Karpas-422 (cell line): ENCODE measurements at regions not wholly inside any gene's neighbourhood (a gene's known extent, or its start where the extent isn't known, plus 50 kb on each side); places are given as distances from the start of the nearest gene placed in this dataset.

Source experiments
- DNase-seq: peaks from one replicate; pipeline ENCODE4 v3.0.0-alpha.2; 2015
- H2AFZ ChIP-seq: fragments of 200-600 bp; sonication (generic); 2 replicates; pipeline ENCODE4 v1.6.1; 2014; ENCODE audit warnings: antibody characterized with exemption, low read length, mixed read lengths
- H3K27ac ChIP-seq: fragments of 200-600 bp; sonication (generic); 2 replicates; pipeline ENCODE4 v1.5.1; 2014; ENCODE audit warnings: mild to moderate bottlenecking, low read length, moderate library complexity
- H3K27me3 ChIP-seq: fragments of 200-600 bp; sonication (generic); 2 replicates; pipeline ENCODE4 v1.6.1; 2014; ENCODE audit warnings: low read length, mixed read lengths
- H3K36me3 ChIP-seq: fragments of 200-600 bp; sonication (generic); 2 replicates; pipeline ENCODE4 v1.6.1; 2014; ENCODE audit warnings: low read length, mixed read lengths; ENCODE audit not compliant: insufficient read depth
- H3K4me1 ChIP-seq: fragments of 200-600 bp; sonication (generic); 2 replicates; pipeline ENCODE4 v1.6.1; 2014; ENCODE audit warnings: mild to moderate bottlenecking, low read length, mixed read lengths
- H3K4me2 ChIP-seq: fragments of 200-600 bp; sonication (generic); 2 replicates; pipeline ENCODE4 v1.6.1; 2014; ENCODE audit warnings: low read length, low read depth, mild to moderate bottlenecking; ENCODE audit not compliant: poor library complexity, severe bottlenecking
- H3K4me3 ChIP-seq: fragments of 200-600 bp; sonication (generic); 2 replicates; pipeline ENCODE4 v1.5.1; 2014; ENCODE audit warnings: mild to moderate bottlenecking, antibody characterized with exemption, low read length, mixed read lengths
- H3K79me2 ChIP-seq: fragments of 200-600 bp; sonication (generic); 2 replicates; pipeline ENCODE4 v1.6.1; 2014; ENCODE audit warnings: mild to moderate bottlenecking, low read length, mixed read lengths
- H3K9ac ChIP-seq: fragments of 200-600 bp; sonication (generic); 2 replicates; pipeline ENCODE4 v1.6.0; 2014; ENCODE audit warnings: low read length
- H3K9me2 ChIP-seq: fragments of 200-600 bp; sonication (generic), shearing (Covaris generic); replicated peaks from 2 replicates; pipeline ENCODE4 v1.6.0; 2014; ENCODE audit warnings: mild to moderate bottlenecking, low read length, moderate library complexity; ENCODE audit not compliant: insufficient read depth
- H3K9me3 ChIP-seq: fragments of 300-700, 200-600 bp; sonication (generic); 2 replicates; pipeline ENCODE4 v1.6.1; 2014; ENCODE audit warnings: low read length, mixed read lengths
- H4K20me1 ChIP-seq: fragments of 200-600 bp; sonication (generic); 2 replicates; pipeline ENCODE4 v1.6.1; 2014; ENCODE audit warnings: mild to moderate bottlenecking, antibody characterized with exemption, low read length, low read depth; ENCODE audit not compliant: insufficient read depth

DNA sequence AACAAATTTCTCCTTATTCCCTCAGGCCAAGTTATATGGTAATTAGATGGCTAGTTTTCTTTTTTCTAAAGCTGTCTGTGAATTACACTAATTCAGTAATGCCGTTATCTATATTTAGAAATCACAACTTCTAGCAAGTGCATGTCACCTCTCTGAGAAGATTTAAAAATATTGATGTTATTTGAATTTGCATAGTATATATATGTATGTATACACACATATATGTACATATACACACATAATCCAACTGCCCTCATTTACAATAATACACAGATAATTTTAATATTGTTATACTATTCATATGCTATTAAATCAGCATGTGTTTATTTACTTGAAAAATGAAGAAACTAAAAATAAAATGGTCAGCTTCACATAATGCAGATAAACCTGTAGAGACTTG is 563.9 kb downstream of the SLC16A7 start:
- Histone ChIP-seq H3K4me1 (no peaks in the 10 kb centered on the region), H4K20me1 (no peaks in the 10 kb centered on the region), H3K27ac (no peak overlapping the region), H3K36me3 (no peaks in the 10 kb centered on the region), H3K79me2 (no peaks in the 10 kb centered on the region), H3K27me3 (no peaks in the 10 kb centered on the region), H2AFZ (no peak overlapping the region), H3K9me3 (no peaks in the 10 kb centered on the region; the same call in 1 of the 2 replicates), H3K4me3 (no peak overlapping the region), H3K4me2 (no peak overlapping the region), H3K9me2 (peaks cover 7% of the 10 kb centered on the region; the same call in 1 of the 2 replicates), H3K9ac (no peak overlapping the region)
- no peak for DNase-seq

DNA sequence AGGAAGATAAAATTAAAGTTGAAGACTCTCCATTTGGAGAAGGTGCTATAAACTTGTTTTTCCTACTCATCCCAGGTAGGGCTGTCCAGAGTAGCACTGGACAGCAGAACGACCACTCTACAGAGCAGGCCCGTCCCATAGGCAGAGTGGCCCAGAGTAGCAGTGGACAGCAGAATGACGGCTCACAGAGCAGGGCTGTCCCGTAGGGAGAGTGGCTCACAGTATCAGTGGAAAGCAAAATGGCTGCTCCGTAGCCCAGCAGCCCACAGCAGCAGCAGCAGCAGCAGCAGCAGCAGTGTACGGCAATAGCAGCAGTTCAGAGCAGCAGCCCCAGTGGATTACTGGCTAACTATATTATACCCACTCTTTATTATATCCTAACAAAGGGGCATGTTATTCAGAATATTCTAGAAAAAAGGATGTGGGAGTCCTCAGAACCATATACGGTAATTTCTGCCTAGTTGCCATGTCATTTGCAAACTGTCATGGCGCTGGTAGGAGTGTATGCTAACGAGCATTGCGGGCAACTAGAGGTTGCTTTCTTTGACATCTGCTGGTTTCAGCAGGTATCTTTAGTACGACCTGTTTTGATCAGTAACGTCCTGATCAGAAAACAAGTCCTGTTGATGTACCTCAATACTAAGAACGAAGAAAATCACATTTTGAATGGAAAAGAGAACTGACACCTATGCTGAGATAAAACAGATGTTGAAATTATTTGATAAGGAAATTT is 567.3 kb downstream of the SLC16A7 start:
- Histone ChIP-seq H4K20me1 (no peaks in the 10 kb centered on the region), H3K4me1 (no peaks in the 10 kb centered on the region), H3K9ac (no peak overlapping the region), H3K4me2 (no peak overlapping the region), H3K4me3 (no peak overlapping the region), H3K79me2 (no peaks in the 10 kb centered on the region), H3K36me3 (no peaks in the 10 kb centered on the region), H2AFZ (no peak overlapping the region), H3K9me2 (0 out of 2 replicates have a peak, but pooled peaks cover 4% of the 10 kb centered on the region), H3K9me3 (peaks cover 6% of the 10 kb centered on the region), H3K27ac (no peak overlapping the region), H3K27me3 (no peaks in the 10 kb centered on the region)
- no peak for DNase-seq

DNA sequence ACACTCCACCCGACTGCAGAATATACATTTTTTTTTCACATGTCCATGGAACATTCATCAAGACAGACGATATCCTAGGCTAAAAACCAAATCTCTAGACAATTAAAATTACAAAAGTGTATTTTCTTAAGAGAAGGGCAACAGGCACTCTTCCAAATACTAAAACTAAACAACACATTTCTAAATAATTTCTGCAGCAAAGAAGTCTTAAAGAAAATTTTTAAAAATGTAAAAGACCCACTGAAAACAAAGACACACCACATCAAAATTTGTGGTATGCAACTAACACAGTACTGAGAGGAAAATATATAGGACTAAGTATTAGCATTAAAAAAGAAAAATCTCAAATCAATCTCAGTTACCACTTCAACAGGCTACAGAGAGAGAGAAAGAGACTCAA is 570.0 kb downstream of the SLC16A7 start:
- no peak overlapping the region for H2AFZ ChIP-seq
- H3K9me3 ChIP-seq, result peaks cover 6% of the 10 kb centered on the region
- H3K4me1 ChIP-seq, result no peaks in the 10 kb centered on the region

DNA sequence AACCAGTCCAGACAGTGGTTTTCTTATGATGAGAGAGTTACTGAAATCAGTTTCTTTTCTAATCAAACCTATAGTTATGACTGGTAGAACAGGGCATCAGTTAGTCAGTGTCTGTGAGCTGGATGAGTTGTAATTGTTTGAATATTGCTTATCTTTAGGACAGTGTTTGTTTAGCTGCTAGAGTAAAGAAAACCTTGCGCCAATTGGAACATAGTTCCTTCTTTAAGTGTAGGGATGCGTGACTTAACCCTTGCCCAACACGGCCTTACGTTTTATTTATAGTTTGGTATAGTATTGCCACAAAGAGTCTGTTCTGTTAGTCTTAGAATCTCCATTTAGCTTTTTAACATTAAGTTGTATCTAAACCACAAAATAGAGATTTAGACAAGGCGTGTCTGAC is 572.6 kb downstream of the SLC16A7 start:
- DNase-seq, result no peak

More for the DNA sequence above, 570.0 kb downstream of the SLC16A7 start:
- no peaks in the 10 kb centered on the region for H3K27me3 ChIP-seq
- H3K9ac ChIP-seq, result no peak overlapping the region
- DNase-seq, result no peak
- no peak overlapping the region for H3K4me2 ChIP-seq
- 0 out of 2 replicates have a peak, but pooled peaks cover 4% of the 10 kb centered on the region for H3K9me2 ChIP-seq
- no peaks in the 10 kb centered on the region for H4K20me1 ChIP-seq
- no peaks in the 10 kb centered on the region for H3K36me3 ChIP-seq
- no peaks in the 10 kb centered on the region for H3K79me2 ChIP-seq
- H3K27ac ChIP-seq, result no peak overlapping the region
- H3K4me3 ChIP-seq, result no peak overlapping the region

DNA sequence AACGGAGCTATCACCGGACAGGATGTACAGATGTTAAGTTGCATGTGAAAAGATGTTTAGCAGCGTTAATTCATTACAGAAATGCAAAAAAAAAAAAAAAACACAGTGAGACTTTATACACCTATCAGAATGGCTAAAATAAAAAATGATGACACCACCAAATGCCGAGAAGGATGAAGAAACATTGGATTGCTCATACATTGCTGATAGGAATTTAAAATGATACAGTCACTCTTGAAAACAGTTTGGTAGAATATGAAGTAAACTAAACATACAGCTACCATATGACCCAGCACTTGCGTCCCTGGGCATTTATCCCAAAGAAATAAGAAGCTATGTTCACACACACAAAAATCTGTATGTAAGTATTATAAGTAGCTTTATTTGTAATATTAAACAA is 574.1 kb downstream of the SLC16A7 start:
- no peak overlapping the region for H3K4me2 ChIP-seq
- H3K4me3 ChIP-seq, result no peak overlapping the region
- no peaks in the 10 kb centered on the region for H3K36me3 ChIP-seq
- no peaks in the 10 kb centered on the region for H3K27me3 ChIP-seq
- no peaks in the 10 kb centered on the region for H3K79me2 ChIP-seq
- no peaks in the 10 kb centered on the region for H3K4me1 ChIP-seq
- H3K9ac ChIP-seq, result no peak overlapping the region
- DNase-seq, result no peak
- H2AFZ ChIP-seq, result no peak overlapping the region
- H3K27ac ChIP-seq, result no peak overlapping the region
- no peaks in the 10 kb centered on the region for H3K9me2 ChIP-seq
- H4K20me1 ChIP-seq, result no peaks in the 10 kb centered on the region
- peaks cover 6% of the 10 kb centered on the region for H3K9me3 ChIP-seq

More for the DNA sequence above, 572.6 kb downstream of the SLC16A7 start:
- H3K9me2 ChIP-seq, result no peaks in the 10 kb centered on the region
- no peaks in the 10 kb centered on the region for H3K79me2 ChIP-seq
- H3K4me1 ChIP-seq, result no peaks in the 10 kb centered on the region
- no peak overlapping the region for H2AFZ ChIP-seq
- H3K4me2 ChIP-seq, result no peak overlapping the region
- H3K9ac ChIP-seq, result no peak overlapping the region
- H3K9me3 ChIP-seq, result peaks cover 6% of the 10 kb centered on the region
- H3K4me3 ChIP-seq, result no peak overlapping the region
- no peaks in the 10 kb centered on the region for H3K27me3 ChIP-seq
- H3K27ac ChIP-seq, result no peak overlapping the region
- no peaks in the 10 kb centered on the region for H4K20me1 ChIP-seq
- H3K36me3 ChIP-seq, result no peaks in the 10 kb centered on the region

DNA sequence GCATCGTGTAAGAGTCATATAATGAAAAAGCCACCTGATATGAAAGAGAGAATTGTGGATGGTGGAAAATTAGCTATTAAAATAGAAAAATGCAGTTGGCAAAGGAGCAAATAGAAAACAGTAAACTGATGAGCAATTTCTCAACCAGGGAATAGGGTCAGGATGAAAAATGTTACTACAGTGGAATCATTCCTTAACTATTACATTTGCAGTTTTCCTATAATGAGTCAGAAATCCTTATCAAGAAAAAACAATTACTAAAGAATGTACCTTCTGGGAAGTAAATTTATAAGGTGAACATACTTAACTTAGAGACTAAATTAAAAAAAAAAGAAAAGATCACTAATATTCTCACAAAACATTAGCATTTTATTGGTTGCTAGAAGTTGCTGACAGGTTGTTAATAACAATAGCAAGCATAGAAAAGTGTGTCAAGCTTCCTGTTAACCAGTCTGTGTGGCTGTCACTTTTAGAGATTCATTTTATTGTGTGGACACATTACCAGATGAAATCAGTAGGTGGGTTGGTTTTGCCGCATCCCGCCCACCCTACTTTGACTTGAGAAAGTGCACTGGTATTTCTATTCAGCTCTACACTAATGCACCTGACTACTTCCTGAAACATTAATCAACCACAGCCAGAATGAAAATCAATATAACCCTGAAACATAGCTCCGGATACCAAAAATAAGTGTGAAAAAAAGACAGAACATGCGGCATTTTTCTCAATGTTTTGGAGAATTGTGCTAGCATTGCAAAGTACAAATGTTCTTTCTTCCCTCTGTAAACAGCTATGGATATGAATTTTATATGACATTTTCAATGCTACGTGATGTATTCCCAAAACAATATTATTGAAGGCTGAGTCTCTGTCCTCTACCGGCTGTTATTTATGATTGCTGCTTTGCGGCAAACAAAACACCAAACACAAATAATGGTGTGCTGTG is 576.7 kb downstream of the SLC16A7 start:
- Histone ChIP-seq H4K20me1 (no peaks in the 10 kb centered on the region), H3K79me2 (no peaks in the 10 kb centered on the region), H3K27me3 (no peaks in the 10 kb centered on the region), H3K27ac (no peak overlapping the region), H3K4me2 (no peak overlapping the region), H3K36me3 (no peaks in the 10 kb centered on the region), H3K9me2 (no peaks in the 10 kb centered on the region), H2AFZ (no peak overlapping the region), H3K9me3 (no peaks in the 10 kb centered on the region), H3K4me1 (no peaks in the 10 kb centered on the region), H3K4me3 (no peak overlapping the region), H3K9ac (no peak overlapping the region)
- DNase-seq, result no peak

DNA sequence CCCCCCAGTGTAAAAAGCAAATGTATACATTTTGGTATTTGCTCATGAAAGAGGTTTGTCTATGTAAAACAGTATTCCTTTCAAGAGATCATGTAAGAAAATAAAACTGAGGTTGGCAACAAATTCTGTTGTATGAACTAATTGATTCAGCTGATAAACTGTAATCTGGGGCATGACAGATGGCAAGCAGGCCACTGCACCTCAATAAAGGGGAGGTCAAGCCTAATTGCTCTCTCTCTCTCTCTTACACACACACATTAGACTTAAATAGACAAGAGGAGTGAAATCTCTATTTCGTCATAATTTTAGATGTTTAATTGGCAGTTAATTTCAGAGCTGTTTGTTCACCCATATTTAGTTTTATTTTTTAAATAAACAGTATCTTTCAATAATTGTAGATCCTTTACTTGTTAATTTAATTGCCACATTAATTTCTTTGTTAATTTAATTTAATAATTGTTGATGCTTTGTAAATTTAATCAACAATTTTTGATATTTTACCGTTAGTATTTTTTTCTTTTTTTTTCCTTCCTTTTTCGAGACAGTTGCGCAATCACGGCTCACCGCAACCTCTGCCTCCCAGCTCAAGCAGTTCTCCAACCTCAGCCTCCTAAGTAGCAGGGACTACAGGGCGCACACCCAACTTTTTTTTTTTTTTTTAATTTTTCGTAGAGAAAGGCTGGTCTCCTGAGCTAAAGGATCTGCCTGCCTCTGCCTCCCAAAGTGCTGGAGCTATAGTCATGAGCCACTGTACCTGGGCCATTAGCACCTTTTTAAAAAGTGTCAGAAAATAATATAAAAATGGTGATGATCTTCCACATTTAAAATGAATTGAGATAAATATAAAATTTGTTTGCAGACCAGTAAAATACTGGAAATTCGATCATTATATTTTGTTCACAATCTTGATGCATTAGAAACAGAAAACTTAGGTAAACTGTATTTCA is 577.7 kb downstream of the SLC16A7 start:
- H3K27me3 ChIP-seq, result no peaks in the 10 kb centered on the region
- H4K20me1 ChIP-seq, result no peaks in the 10 kb centered on the region
- H3K4me3 ChIP-seq, result no peak overlapping the region
- H3K9ac ChIP-seq, result no peak overlapping the region
- no peaks in the 10 kb centered on the region for H3K4me1 ChIP-seq
- H3K9me3 ChIP-seq, result no peaks in the 10 kb centered on the region
- H3K9me2 ChIP-seq, result no peaks in the 10 kb centered on the region
- H3K27ac ChIP-seq, result no peak overlapping the region
- no peaks in the 10 kb centered on the region for H3K79me2 ChIP-seq
- H3K4me2 ChIP-seq, result no peak overlapping the region
- DNase-seq, result no peak
- no peak overlapping the region for H2AFZ ChIP-seq
- no peaks in the 10 kb centered on the region for H3K36me3 ChIP-seq
